ENCODE measurements at regions not wholly inside any gene's neighbourhood (a gene's known extent, or its start where the extent isn't known, plus 50 kb on each side); places are given as distances from the start of the nearest gene placed in this dataset.

- no peak overlapping the region for H3K27ac ChIP-seq (ENCODE audit: low read depth in 1 of 2, low read length in 2 of 2)
- no peaks in the 10 kb centered on the region for H3K27me3 ChIP-seq (ENCODE audit: control insufficient read depth in 4 of 4, insufficient read depth in 4 of 4, low read length in 3 of 4)
- no peaks in the 10 kb centered on the region for H3K9me3 ChIP-seq (ENCODE audit: control insufficient read depth in 4 of 4, low read length in 3 of 4)
- H3K36me3 ChIP-seq (ENCODE audit: control insufficient read depth in 4 of 4, insufficient read depth in 3 of 4, low read depth in 1 of 4, low read length in 3 of 4), result no peaks in the 10 kb centered on the region
- no peak overlapping the region for H3K4me3 ChIP-seq (ENCODE audit: low read depth in 1 of 3, low read length in 3 of 3)
- 74% methylated on average over 8 of the region's 8 CpGs for WGBS
- H3K9ac ChIP-seq (ENCODE audit: low read depth in 1 of 2, low read length in 2 of 2), result no peak overlapping the region
- H3K4me1 ChIP-seq (ENCODE audit: control insufficient read depth in 4 of 4, insufficient read depth in 4 of 4, low read length in 3 of 4), result no peaks in the 10 kb centered on the region
- DNase-seq (ENCODE audit: low spot score), result no peak
- TF ChIP-seq FOXA1 (IDR thresholded peaks at IDR 0.05), result no peak
- TF ChIP-seq JUND (IDR thresholded peaks at IDR 0.05), result no peak
- no peak for TF ChIP-seq HNF4G (IDR thresholded peaks at IDR 0.05)
- TF ChIP-seq FOXA2 (IDR thresholded peaks at IDR 0.05), result no peak
- TF ChIP-seq MAX (IDR thresholded peaks at IDR 0.05), result no peak
These were observed 117.5 kb downstream of the NAV1 start for GRCh38 chr1:201656311-201657032.

- WGBS, result 97% methylated on average over 3 of the region's 3 CpGs
- Histone ChIP-seq H3K36me3 (ENCODE audit: control insufficient read depth in 4 of 4, insufficient read depth in 3 of 4, low read depth in 1 of 4, low read length in 3 of 4) (no peaks in the 10 kb centered on the region), H3K4me1 (ENCODE audit: control insufficient read depth in 4 of 4, insufficient read depth in 4 of 4, low read length in 3 of 4) (no peaks in the 10 kb centered on the region), H3K27ac (ENCODE audit: low read depth in 1 of 2, low read length in 2 of 2) (no peak overlapping the region), H3K27me3 (ENCODE audit: control insufficient read depth in 4 of 4, insufficient read depth in 4 of 4, low read length in 3 of 4) (no peaks in the 10 kb centered on the region), H3K9me3 (ENCODE audit: control insufficient read depth in 4 of 4, low read length in 3 of 4) (no peaks in the 10 kb centered on the region), H3K4me3 (ENCODE audit: low read depth in 1 of 3, low read length in 3 of 3) (no peak overlapping the region), H3K9ac (ENCODE audit: low read depth in 1 of 2, low read length in 2 of 2) (no peak overlapping the region)
- TF ChIP-seq FOXA1 (IDR thresholded peaks at IDR 0.05) (no peak), REST (IDR thresholded peaks at IDR 0.05) (no peak), RAD21 (IDR thresholded peaks at IDR 0.05) (no peak), FOXA2 (IDR thresholded peaks at IDR 0.05) (no peak), HNF4A (conservative IDR thresholded peaks at IDR 0.05) (no peak), YY1 (IDR thresholded peaks at IDR 0.05) (no peak), ZBTB33 (IDR thresholded peaks at IDR 0.05) (no peak), ATF3 (IDR thresholded peaks at IDR 0.05) (no peak), SP1 (IDR thresholded peaks at IDR 0.05) (no peak), TAF1 (conservative IDR thresholded peaks at IDR 0.05) (no peak), RXRA (IDR thresholded peaks at IDR 0.05) (no peak), CTCF (IDR thresholded peaks at IDR 0.05; ENCODE audit: low read depth, low read length, missing input control) (no peak), EGR1 (IDR thresholded peaks at IDR 0.05; ENCODE audit: low read depth in 2 of 2) (no peak), NR2F2 (IDR thresholded peaks at IDR 0.05) (no peak), GABPA (IDR thresholded peaks at IDR 0.05 in 1 of 2, conservative IDR thresholded peaks at IDR 0.05 in 1 of 2) (no peak), JUND (IDR thresholded peaks at IDR 0.05) (no peak), MAX (IDR thresholded peaks at IDR 0.05) (no peak), HNF4G (IDR thresholded peaks at IDR 0.05) (no peak)
- DNase-seq (ENCODE audit: low spot score), result no peak
These were observed 120.6 kb downstream of the NAV1 start for GRCh38 chr1:201659572-201659971.

Data from liver (tissue), 8 donors.